Breast epithelium (tissue), 3 donors: ENCODE measurements at regions not wholly inside any gene's neighbourhood (a gene's known extent, or its start where the extent isn't known, plus 50 kb on each side); places are given as distances from the start of the nearest gene placed in this dataset.

Experiments
- POLR2A ChIP-seq: fragments of 450-650 bp; IDR thresholded peaks from one replicate; pipeline ENCODE4 v1.6.1; 2016; ENCODE audit warnings: antibody characterized with exemption, mild to moderate bottlenecking, moderate library complexity
- POLR2AphosphoS5 ChIP-seq, 3 donors: sonication (generic); formaldehyde crosslinking; IDR thresholded peaks; one replicate each; pipeline ENCODE4 v1.6.1; 2017; ENCODE audit warnings: antibody characterized with exemption in 3 of 3

GRCh38 chr16:54862529-54862928 is 68.1 kb upstream of the IRX5 start:
- no peak for TF ChIP-seq POLR2AphosphoS5 (IDR thresholded peaks at IDR 0.05)
- no peak for TF ChIP-seq POLR2A
